MCF 10A (cell line): ENCODE measurements at regions not wholly inside any gene's neighbourhood (a gene's known extent, or its start where the extent isn't known, plus 50 kb on each side); places are given as distances from the start of the nearest gene placed in this dataset.
A peak's percentile ranks its signal among the peaks of the same experiment; 100 is the strongest.

Source experiments
- BruUV-seq: library from RNA; stranded (reverse); fragments of 400-500 nt; replicated peaks from 2 replicates; lab custom pipeline; 2021; lab: Mats Ljungman, UMichigan
- CTCF ChIA-PET: fragments of 300-600 bp; sonication (Branson Sonifier 250); formaldehyde crosslinking; extraction: SDS; loops from one replicate; lab custom pipeline; 2021; ENCODE audit warnings: antibody characterized with exemption, inconsistent platforms; lab: Yijun Ruan, JAX
- POLR2A ChIA-PET: fragments of 300-600, 350-650 bp; sonication (Branson Sonifier 250); formaldehyde crosslinking; extraction: SDS; loops from one replicate; lab custom pipeline; 2020; ENCODE audit warnings: antibody characterized with exemption, inconsistent platforms; lab: Yijun Ruan, JAX
- DNase-seq: peaks from one replicate; pipeline ENCODE4 v3.0.0-alpha.2; 2018; ENCODE audit not compliant: unreplicated experiment
- H3K27ac Mint-ChIP-seq: one replicate; pipeline ENCODE4 v1.8.0; 2022; ENCODE audit warnings: mild to moderate bottlenecking, low read depth, mixed read lengths; ENCODE audit not compliant: unreplicated experiment
- H3K27me3 Mint-ChIP-seq: one replicate; pipeline ENCODE4 v1.8.0; 2022; ENCODE audit warnings: mixed read lengths; ENCODE audit not compliant: insufficient read depth, unreplicated experiment
- H3K36me3 Mint-ChIP-seq: one replicate; pipeline ENCODE4 v1.8.0; 2022; ENCODE audit warnings: mild to moderate bottlenecking, moderate library complexity, mixed read lengths; ENCODE audit not compliant: insufficient read depth, unreplicated experiment
- H3K4me1 Mint-ChIP-seq: one replicate; pipeline ENCODE4 v1.8.0; 2022; ENCODE audit warnings: mixed read lengths; ENCODE audit not compliant: insufficient read depth, unreplicated experiment
- H3K4me3 Mint-ChIP-seq: one replicate; pipeline ENCODE4 v1.8.0; 2022; ENCODE audit warnings: mild to moderate bottlenecking, moderate library complexity, mixed read lengths; ENCODE audit not compliant: unreplicated experiment
- H3K9me3 Mint-ChIP-seq: one replicate; pipeline ENCODE4 v1.8.0; 2022; ENCODE audit warnings: mixed read lengths; ENCODE audit not compliant: unreplicated experiment
- CTCF ChIP-seq: fragments of 200-600 bp; IDR thresholded peaks from one replicate; pipeline ENCODE4 v1.8.0; 2022; ENCODE audit warnings: antibody characterized with exemption, mild to moderate bottlenecking; ENCODE audit not compliant: unreplicated experiment
- intact Hi-C: fragments of 100-400 bp; cut with micrococcal nuclease; formaldehyde crosslinking; loops from 2 replicates; pipeline ENCODE4 v1.14.1; 2022

GRCh38 chr2:130264046-130264445, 65.8 kb upstream of the TUBA3E start:
- intact Hi-C loops, result no loop called here
- DNase-seq, result no peak
- Mint-ChIP-seq H3K36me3 (no peaks in the 10 kb centered on the region), H3K27ac (no peak overlapping the region), H3K27me3 (peaks cover 37% of the 10 kb centered on the region), H3K4me3 (no peak overlapping the region), H3K4me1 (peaks cover 6% of the 10 kb centered on the region), H3K9me3 (no peaks in the 10 kb centered on the region)
- CTCF ChIA-PET, result interaction anchor here (0.6 kb wide), 1 partner anchor 11 kb away, joined by 3 read pairs; no protein-coding TSS in a partner anchor
- POLR2A ChIA-PET, result no interaction called here
- no peak for TF ChIP-seq CTCF
- no TSS peak for BruUV-seq

GRCh38 chr2:130263606-130264005, 65.4 kb upstream of the TUBA3E start:
- H3K4me1 Mint-ChIP-seq, result peaks cover 6% of the 10 kb centered on the region
- BruUV-seq, result no TSS peak
- no peak for TF ChIP-seq CTCF
- no peaks in the 10 kb centered on the region for H3K36me3 Mint-ChIP-seq
- no peak for DNase-seq
- intact Hi-C loops, result no loop called here
- H3K27me3 Mint-ChIP-seq, result peaks cover 42% of the 10 kb centered on the region
- CTCF ChIA-PET, result no interaction called here
- no peaks in the 10 kb centered on the region for H3K9me3 Mint-ChIP-seq
- H3K4me3 Mint-ChIP-seq, result no peak overlapping the region
- no peak overlapping the region for H3K27ac Mint-ChIP-seq
- POLR2A ChIA-PET, result no interaction called here

GRCh38 chr2:130261970-130262760, 63.9 kb upstream of the TUBA3E start:
- Mint-ChIP-seq H3K4me1 (peaks cover 6% of the 10 kb centered on the region), H3K36me3 (no peaks in the 10 kb centered on the region), H3K4me3 (no peak overlapping the region), H3K27ac (no peak overlapping the region), H3K9me3 (no peaks in the 10 kb centered on the region), H3K27me3 (peaks cover 48% of the 10 kb centered on the region)
- BruUV-seq, result no TSS peak
- TF ChIP-seq CTCF, result no peak
- CTCF ChIA-PET, result no interaction called here
- POLR2A ChIA-PET, result no interaction called here
- peak; percentile 63 for DNase-seq
- intact Hi-C loops, result no loop called here

GRCh38 chr2:130261099-130261498, 62.9 kb upstream of the TUBA3E start:
- no TSS peak for BruUV-seq
- H3K27me3 Mint-ChIP-seq, result peaks cover 44% of the 10 kb centered on the region
- intact Hi-C loops, result no loop called here

More at GRCh38 chr2:130261099-130261498, 62.9 kb upstream of the TUBA3E start:
- no peak for DNase-seq
- no peak for TF ChIP-seq CTCF
- peaks cover 6% of the 10 kb centered on the region for H3K4me1 Mint-ChIP-seq
- ChIA-PET POLR2A (no interaction called here), CTCF (no interaction called here)
- no peak overlapping the region for H3K27ac Mint-ChIP-seq
- H3K36me3 Mint-ChIP-seq, result no peaks in the 10 kb centered on the region
- no peak overlapping the region for H3K4me3 Mint-ChIP-seq
- H3K9me3 Mint-ChIP-seq, result no peaks in the 10 kb centered on the region
